Sciatic nerve (tissue), 2 donors: ENCODE measurements at regions not wholly inside any gene's neighbourhood (a gene's known extent, or its start where the extent isn't known, plus 50 kb on each side); places are given as distances from the start of the nearest gene placed in this dataset.

ENCODE experiments used
- ATAC-seq: fragments of 200-7000 bp; cut with Tn5 transposase; one replicate; pipeline ENCODE4 v1.9.1; 2020; ENCODE audit warnings: mild to moderate bottlenecking, moderate library complexity
- DNase-seq: peaks from one replicate; pipeline ENCODE4 v3.0.0-alpha.2; 2020; ENCODE audit warnings: low spot score
- intact Hi-C: fragments of 100-400 bp; cut with DNase I; formaldehyde crosslinking; loops from one replicate; pipeline ENCODE4 v1.14.2; 2022
- donor health status: DM: no; HTN: no; CAD: no.
- donor health status: DM: no; HTN: no; CAD: no.

GRCh38 chr13:106274551-106275203 is 260.8 kb downstream of the EFNB2 start:
- intact Hi-C loops, result no loop called here
- no peak for ATAC-seq
- DNase-seq, result no peak

- DNase-seq (no peak), ATAC-seq (no peak)
- intact Hi-C loops, result no loop called here
Measured at GRCh38 chr13:106263801-106264200, 271.7 kb downstream of the EFNB2 start.

- DNase-seq, result no peak
- intact Hi-C loops, result no loop called here
- ATAC-seq, result no peak
Measured at GRCh38 chr13:106262886-106263285, 272.6 kb downstream of the EFNB2 start.

- ATAC-seq (no peak), DNase-seq (no peak)
Measured at GRCh38 chr13:106261450-106261849, 274.0 kb downstream of the EFNB2 start.

GRCh38 chr13:106260352-106260751 is 275.1 kb downstream of the EFNB2 start:
- no peak for ATAC-seq
- intact Hi-C loops, result no loop called here
- no peak for DNase-seq

More at GRCh38 chr13:106261450-106261849, 274.0 kb downstream of the EFNB2 start:
- intact Hi-C loops, result no loop called here

GRCh38 chr13:106259928-106260327 is 275.5 kb downstream of the EFNB2 start:
- intact Hi-C loops, result no loop called here
- ATAC-seq (no peak), DNase-seq (no peak)

GRCh38 chr13:106246666-106247188 is 288.7 kb downstream of the EFNB2 start:
- no peak for ATAC-seq
- intact Hi-C loops, result no loop called here
- DNase-seq, result no peak

- ATAC-seq (no peak), DNase-seq (no peak)
- intact Hi-C loops, result no loop called here
Measured at GRCh38 chr13:106246242-106246641, 289.2 kb downstream of the EFNB2 start.

GRCh38 chr13:106243011-106243565 is 292.4 kb downstream of the EFNB2 start:
- intact Hi-C loops, result no loop called here
- ATAC-seq (no peak), DNase-seq (no peak)

- intact Hi-C loops, result no loop called here
- DNase-seq (no peak), ATAC-seq (no peak)
Measured at GRCh38 chr13:106241974-106242953, 293.2 kb downstream of the EFNB2 start.

GRCh38 chr13:106238690-106239089 is 296.8 kb downstream of the EFNB2 start:
- intact Hi-C loops, result no loop called here
- no peak for DNase-seq
- ATAC-seq, result no peak

- ATAC-seq (no peak), DNase-seq (no peak)
- intact Hi-C loops, result no loop called here
Measured at GRCh38 chr13:106234636-106235035, 300.8 kb downstream of the EFNB2 start.

- intact Hi-C loops, result no loop called here
- DNase-seq (no peak), ATAC-seq (no peak)
Measured at GRCh38 chr13:106233134-106233735, 302.2 kb downstream of the EFNB2 start.

- intact Hi-C loops, result no loop called here
- DNase-seq (no peak), ATAC-seq (no peak)
Measured at GRCh38 chr13:106232681-106233080, 302.8 kb downstream of the EFNB2 start.

GRCh38 chr13:106230450-106230849 is 305.0 kb downstream of the EFNB2 start:
- intact Hi-C loops, result no loop called here
- ATAC-seq, result no peak
- no peak for DNase-seq

GRCh38 chr13:106225126-106225525 is 310.3 kb downstream of the EFNB2 start:
- DNase-seq (no peak), ATAC-seq (no peak)
- intact Hi-C loops, result no loop called here

- intact Hi-C loops, result no loop called here
- no peak for DNase-seq
- no peak for ATAC-seq
Measured at GRCh38 chr13:106220211-106220610, 315.3 kb downstream of the EFNB2 start.

GRCh38 chr13:106213028-106213757 is 322.3 kb downstream of the EFNB2 start:
- ATAC-seq (no peak), DNase-seq (no peak)
- intact Hi-C loops, result no loop called here
